ENCODE measurements at regions not wholly inside any gene's neighbourhood (a gene's known extent, or its start where the extent isn't known, plus 50 kb on each side); places are given as distances from the start of the nearest gene placed in this dataset.

DNA sequence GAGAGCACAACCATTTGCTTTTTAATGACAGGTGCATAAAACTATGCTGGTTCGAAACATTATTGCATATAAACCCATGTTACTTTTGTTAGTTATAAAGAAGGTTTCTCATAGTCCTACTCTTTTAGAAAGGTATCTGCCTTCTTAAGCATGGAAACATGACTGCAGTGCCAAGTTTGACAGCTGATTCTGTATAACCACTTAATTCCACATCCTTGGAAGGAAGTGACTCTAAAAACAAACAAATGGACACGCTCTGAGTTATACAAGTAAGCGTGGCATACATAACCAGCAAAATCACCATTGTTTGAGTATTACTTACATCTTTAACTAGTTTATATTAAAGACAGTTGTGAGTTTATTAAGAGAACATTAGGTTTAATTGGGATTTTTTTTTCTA, 125.0 kb upstream of the HDGFL1 start:
- CTCF ChIA-PET, result no interaction called here

More for the DNA sequence above, 125.0 kb upstream of the HDGFL1 start:
- POLR2A ChIA-PET, result no interaction called here
- Mint-ChIP-seq H3K4me1 (peaks cover 14% of the 10 kb centered on the region), H3K27ac (no peak overlapping the region), H3K36me3 (peaks cover 2% of the 10 kb centered on the region; the same call in 1 of the 2 replicates), H3K4me3 (no peak overlapping the region), H3K27me3 (ENCODE audit: low read depth) (no peaks in the 10 kb centered on the region), H3K9me3 (peaks cover 16% of the 10 kb centered on the region)
- TF ChIP-seq, protein P1, sequence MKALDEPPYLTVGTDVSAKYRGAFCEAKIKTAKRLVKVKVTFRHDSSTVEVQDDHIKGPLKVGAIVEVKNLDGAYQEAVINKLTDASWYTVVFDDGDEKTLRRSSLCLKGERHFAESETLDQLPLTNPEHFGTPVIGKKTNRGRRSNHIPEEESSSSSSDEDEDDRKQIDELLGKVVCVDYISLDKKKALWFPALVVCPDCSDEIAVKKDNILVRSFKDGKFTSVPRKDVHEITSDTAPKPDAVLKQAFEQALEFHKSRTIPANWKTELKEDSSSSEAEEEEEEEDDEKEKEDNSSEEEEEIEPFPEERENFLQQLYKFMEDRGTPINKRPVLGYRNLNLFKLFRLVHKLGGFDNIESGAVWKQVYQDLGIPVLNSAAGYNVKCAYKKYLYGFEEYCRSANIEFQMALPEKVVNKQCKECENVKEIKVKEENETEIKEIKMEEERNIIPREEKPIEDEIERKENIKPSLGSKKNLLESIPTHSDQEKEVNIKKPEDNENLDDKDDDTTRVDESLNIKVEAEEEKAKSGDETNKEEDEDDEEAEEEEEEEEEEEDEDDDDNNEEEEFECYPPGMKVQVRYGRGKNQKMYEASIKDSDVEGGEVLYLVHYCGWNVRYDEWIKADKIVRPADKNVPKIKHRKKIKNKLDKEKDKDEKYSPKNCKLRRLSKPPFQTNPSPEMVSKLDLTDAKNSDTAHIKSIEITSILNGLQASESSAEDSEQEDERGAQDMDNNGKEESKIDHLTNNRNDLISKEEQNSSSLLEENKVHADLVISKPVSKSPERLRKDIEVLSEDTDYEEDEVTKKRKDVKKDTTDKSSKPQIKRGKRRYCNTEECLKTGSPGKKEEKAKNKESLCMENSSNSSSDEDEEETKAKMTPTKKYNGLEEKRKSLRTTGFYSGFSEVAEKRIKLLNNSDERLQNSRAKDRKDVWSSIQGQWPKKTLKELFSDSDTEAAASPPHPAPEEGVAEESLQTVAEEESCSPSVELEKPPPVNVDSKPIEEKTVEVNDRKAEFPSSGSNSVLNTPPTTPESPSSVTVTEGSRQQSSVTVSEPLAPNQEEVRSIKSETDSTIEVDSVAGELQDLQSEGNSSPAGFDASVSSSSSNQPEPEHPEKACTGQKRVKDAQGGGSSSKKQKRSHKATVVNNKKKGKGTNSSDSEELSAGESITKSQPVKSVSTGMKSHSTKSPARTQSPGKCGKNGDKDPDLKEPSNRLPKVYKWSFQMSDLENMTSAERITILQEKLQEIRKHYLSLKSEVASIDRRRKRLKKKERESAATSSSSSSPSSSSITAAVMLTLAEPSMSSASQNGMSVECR (CRISPR knock-in tag; IDR thresholded peaks at IDR 0.05; ENCODE audit: borderline replicate concordance), result no peak
- TF ChIP-seq MLX (CRISPR knock-in tag; IDR thresholded peaks at IDR 0.05), result no peak
- no peak for TF ChIP-seq GRHL2 (CRISPR knock-in tag; IDR thresholded peaks at IDR 0.05; ENCODE audit: insufficient replicate concordance, severe bottlenecking)
- TF ChIP-seq TP53 (CRISPR knock-in tag; IDR thresholded peaks at IDR 0.05), result no peak
- no peak for TF ChIP-seq E2F4 (CRISPR knock-in tag; IDR thresholded peaks at IDR 0.05; ENCODE audit: borderline replicate concordance, low read depth)
- TF ChIP-seq, protein P2, sequence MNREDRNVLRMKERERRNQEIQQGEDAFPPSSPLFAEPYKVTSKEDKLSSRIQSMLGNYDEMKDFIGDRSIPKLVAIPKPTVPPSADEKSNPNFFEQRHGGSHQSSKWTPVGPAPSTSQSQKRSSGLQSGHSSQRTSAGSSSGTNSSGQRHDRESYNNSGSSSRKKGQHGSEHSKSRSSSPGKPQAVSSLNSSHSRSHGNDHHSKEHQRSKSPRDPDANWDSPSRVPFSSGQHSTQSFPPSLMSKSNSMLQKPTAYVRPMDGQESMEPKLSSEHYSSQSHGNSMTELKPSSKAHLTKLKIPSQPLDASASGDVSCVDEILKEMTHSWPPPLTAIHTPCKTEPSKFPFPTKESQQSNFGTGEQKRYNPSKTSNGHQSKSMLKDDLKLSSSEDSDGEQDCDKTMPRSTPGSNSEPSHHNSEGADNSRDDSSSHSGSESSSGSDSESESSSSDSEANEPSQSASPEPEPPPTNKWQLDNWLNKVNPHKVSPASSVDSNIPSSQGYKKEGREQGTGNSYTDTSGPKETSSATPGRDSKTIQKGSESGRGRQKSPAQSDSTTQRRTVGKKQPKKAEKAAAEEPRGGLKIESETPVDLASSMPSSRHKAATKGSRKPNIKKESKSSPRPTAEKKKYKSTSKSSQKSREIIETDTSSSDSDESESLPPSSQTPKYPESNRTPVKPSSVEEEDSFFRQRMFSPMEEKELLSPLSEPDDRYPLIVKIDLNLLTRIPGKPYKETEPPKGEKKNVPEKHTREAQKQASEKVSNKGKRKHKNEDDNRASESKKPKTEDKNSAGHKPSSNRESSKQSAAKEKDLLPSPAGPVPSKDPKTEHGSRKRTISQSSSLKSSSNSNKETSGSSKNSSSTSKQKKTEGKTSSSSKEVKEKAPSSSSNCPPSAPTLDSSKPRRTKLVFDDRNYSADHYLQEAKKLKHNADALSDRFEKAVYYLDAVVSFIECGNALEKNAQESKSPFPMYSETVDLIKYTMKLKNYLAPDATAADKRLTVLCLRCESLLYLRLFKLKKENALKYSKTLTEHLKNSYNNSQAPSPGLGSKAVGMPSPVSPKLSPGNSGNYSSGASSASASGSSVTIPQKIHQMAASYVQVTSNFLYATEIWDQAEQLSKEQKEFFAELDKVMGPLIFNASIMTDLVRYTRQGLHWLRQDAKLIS (CRISPR knock-in tag; IDR thresholded peaks at IDR 0.05; ENCODE audit: borderline replicate concordance), result no peak
- no peak for TF ChIP-seq PRRX2 (CRISPR knock-in tag; IDR thresholded peaks at IDR 0.05)
- TF ChIP-seq USF2 (CRISPR knock-in tag; IDR thresholded peaks at IDR 0.05), result no peak
- TF ChIP-seq ZNF671 (CRISPR knock-in tag; IDR thresholded peaks at IDR 0.05), result no peak
- TF ChIP-seq CDX4 (CRISPR knock-in tag; IDR thresholded peaks at IDR 0.05; ENCODE audit: borderline replicate concordance), result no peak
- TF ChIP-seq JUN (CRISPR knock-in tag; IDR thresholded peaks at IDR 0.05), result no peak
- no peak for TF ChIP-seq RELA (CRISPR knock-in tag; IDR thresholded peaks at IDR 0.05; ENCODE audit: borderline replicate concordance)
- TF ChIP-seq FOXJ3 (CRISPR knock-in tag; IDR thresholded peaks at IDR 0.05; ENCODE audit: borderline replicate concordance), result no peak
- no peak for TF ChIP-seq FOXP1 (CRISPR knock-in tag; IDR thresholded peaks at IDR 0.05; ENCODE audit: borderline replicate concordance)
- TF ChIP-seq, protein P3, sequence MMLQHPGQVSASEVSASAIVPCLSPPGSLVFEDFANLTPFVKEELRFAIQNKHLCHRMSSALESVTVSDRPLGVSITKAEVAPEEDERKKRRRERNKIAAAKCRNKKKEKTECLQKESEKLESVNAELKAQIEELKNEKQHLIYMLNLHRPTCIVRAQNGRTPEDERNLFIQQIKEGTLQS (CRISPR knock-in tag; conservative IDR thresholded peaks at IDR 0.05), result no peak
- TF ChIP-seq MXD4 (CRISPR knock-in tag; IDR thresholded peaks at IDR 0.05; ENCODE audit: borderline replicate concordance), result no peak
- no peak for TF ChIP-seq ZNF423 (CRISPR knock-in tag; IDR thresholded peaks at IDR 0.05)
- no peak for TF ChIP-seq NFYB (CRISPR knock-in tag; conservative IDR thresholded peaks at IDR 0.05; ENCODE audit: low read depth)
- no peak for TF ChIP-seq IRF1 (CRISPR knock-in tag; IDR thresholded peaks at IDR 0.05)
- no peak for ATAC-seq
- DNase-seq (ENCODE audit: low spot score), result no peak
